Right lung (tissue), 2 donors: ENCODE measurements at regions not wholly inside any gene's neighbourhood (a gene's known extent, or its start where the extent isn't known, plus 50 kb on each side); places are given as distances from the start of the nearest gene placed in this dataset.

ENCODE experiments used
- DNase-seq, 2 donors: peaks; one replicate each; pipeline ENCODE4 v3.0.0-alpha.2; 2013

- DNase-seq, result no peak
Observed at GRCh38 chr10:10776363-10776762, 241.3 kb upstream of the CELF2 start.

GRCh38 chr10:10777279-10777678 lies 240.4 kb upstream of the CELF2 start:
- no peak for DNase-seq

- no peak for DNase-seq
Observed at GRCh38 chr10:10777723-10778122, 239.9 kb upstream of the CELF2 start.

- no peak for DNase-seq
Observed at GRCh38 chr10:10778959-10779358, 238.7 kb upstream of the CELF2 start.

- DNase-seq, result no peak
Observed at GRCh38 chr10:10779511-10779910, 238.2 kb upstream of the CELF2 start.

- DNase-seq, result no peak
Observed at GRCh38 chr10:10780746-10781145, 236.9 kb upstream of the CELF2 start.

GRCh38 chr10:10782603-10783002 lies 235.1 kb upstream of the CELF2 start:
- no peak for DNase-seq

- DNase-seq, result no peak
Observed at GRCh38 chr10:10785627-10786026, 232.0 kb upstream of the CELF2 start.

- no peak for DNase-seq
Observed at GRCh38 chr10:10786109-10787090, 231.3 kb upstream of the CELF2 start.

GRCh38 chr10:10787586-10787985 lies 230.1 kb upstream of the CELF2 start:
- DNase-seq, result no peak

- DNase-seq, result no peak
Observed at GRCh38 chr10:10788761-10789160, 228.9 kb upstream of the CELF2 start.

- DNase-seq, result no peak
Observed at GRCh38 chr10:10791869-10792268, 225.8 kb upstream of the CELF2 start.

GRCh38 chr10:10792681-10793080 lies 225.0 kb upstream of the CELF2 start:
- DNase-seq, result no peak

GRCh38 chr10:10794046-10794445 lies 223.6 kb upstream of the CELF2 start:
- DNase-seq, result no peak

- no peak for DNase-seq
Observed at GRCh38 chr10:10794791-10795191, 222.9 kb upstream of the CELF2 start.

- peak; percentile 81 to 87 for DNase-seq
Observed at GRCh38 chr10:10796061-10796773, 221.5 kb upstream of the CELF2 start.

GRCh38 chr10:10796774-10797415 lies 220.8 kb upstream of the CELF2 start:
- no peak for DNase-seq

- DNase-seq, result no peak
Observed at GRCh38 chr10:10797513-10797912, 220.2 kb upstream of the CELF2 start.

GRCh38 chr10:10798102-10798863 lies 219.4 kb upstream of the CELF2 start:
- no peak for DNase-seq

GRCh38 chr10:10798864-10799192 lies 218.8 kb upstream of the CELF2 start:
- DNase-seq, result no peak

GRCh38 chr10:10800961-10801360 lies 216.7 kb upstream of the CELF2 start:
- DNase-seq, result no peak

GRCh38 chr10:10803278-10803677 lies 214.4 kb upstream of the CELF2 start:
- DNase-seq, result peak; percentile 88 to 90
